Liver (tissue), 3 donors: ENCODE measurements at regions not wholly inside any gene's neighbourhood (a gene's known extent, or its start where the extent isn't known, plus 50 kb on each side); places are given as distances from the start of the nearest gene placed in this dataset.

Experiments used
- TAF1 ChIP-seq: conservative IDR thresholded peaks from 2 replicates; pipeline ENCODE4 v1.6.1; 2016; ENCODE audit warnings: antibody characterized with exemption, mild to moderate bottlenecking
- YY1 ChIP-seq: IDR thresholded peaks from 2 replicates; pipeline ENCODE4 v1.6.1; 2016; ENCODE audit warnings: antibody characterized with exemption, mild to moderate bottlenecking
- TF ChIP-seq, protein P1 (sequence below): fragments of 150-350 bp; IDR thresholded peaks from 2 replicates; pipeline ENCODE4 v1.5.1; 2017; ENCODE audit warnings: improper control_type of control experiment, low read depth, low read length; ENCODE audit not compliant: missing input control
- TF ChIP-seq, protein P2 (sequence below): IDR thresholded peaks from 2 replicates; pipeline ENCODE4 v1.6.1; 2016; ENCODE audit warnings: antibody characterized with exemption, mild to moderate bottlenecking
- donor health status: healthy.
- donor health status: healthy.

DNA sequence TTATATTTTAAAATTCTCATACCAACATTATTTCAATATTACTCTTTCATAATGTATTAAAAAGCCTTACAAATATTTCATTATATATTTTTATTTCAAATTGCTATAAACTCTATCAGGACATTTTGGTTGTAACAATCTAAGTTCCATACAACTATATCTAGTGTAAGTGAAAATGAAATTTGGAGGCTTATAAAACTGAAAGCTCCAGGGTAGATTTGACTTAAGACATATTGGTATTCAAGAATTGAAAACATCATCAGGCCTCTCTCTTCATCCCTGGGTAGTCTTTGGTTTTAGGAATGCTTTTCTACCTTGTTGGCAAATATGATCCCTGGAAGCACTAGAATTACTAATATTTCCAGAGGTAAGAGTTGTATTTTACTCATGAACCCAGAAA lies 342.6 kb downstream of the DTHD1 start:
- TF ChIP-seq, protein P1, sequence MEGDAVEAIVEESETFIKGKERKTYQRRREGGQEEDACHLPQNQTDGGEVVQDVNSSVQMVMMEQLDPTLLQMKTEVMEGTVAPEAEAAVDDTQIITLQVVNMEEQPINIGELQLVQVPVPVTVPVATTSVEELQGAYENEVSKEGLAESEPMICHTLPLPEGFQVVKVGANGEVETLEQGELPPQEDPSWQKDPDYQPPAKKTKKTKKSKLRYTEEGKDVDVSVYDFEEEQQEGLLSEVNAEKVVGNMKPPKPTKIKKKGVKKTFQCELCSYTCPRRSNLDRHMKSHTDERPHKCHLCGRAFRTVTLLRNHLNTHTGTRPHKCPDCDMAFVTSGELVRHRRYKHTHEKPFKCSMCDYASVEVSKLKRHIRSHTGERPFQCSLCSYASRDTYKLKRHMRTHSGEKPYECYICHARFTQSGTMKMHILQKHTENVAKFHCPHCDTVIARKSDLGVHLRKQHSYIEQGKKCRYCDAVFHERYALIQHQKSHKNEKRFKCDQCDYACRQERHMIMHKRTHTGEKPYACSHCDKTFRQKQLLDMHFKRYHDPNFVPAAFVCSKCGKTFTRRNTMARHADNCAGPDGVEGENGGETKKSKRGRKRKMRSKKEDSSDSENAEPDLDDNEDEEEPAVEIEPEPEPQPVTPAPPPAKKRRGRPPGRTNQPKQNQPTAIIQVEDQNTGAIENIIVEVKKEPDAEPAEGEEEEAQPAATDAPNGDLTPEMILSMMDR = no peak
- TF ChIP-seq YY1 (no peak), TAF1 (no peak)
- TF ChIP-seq, protein P2, sequence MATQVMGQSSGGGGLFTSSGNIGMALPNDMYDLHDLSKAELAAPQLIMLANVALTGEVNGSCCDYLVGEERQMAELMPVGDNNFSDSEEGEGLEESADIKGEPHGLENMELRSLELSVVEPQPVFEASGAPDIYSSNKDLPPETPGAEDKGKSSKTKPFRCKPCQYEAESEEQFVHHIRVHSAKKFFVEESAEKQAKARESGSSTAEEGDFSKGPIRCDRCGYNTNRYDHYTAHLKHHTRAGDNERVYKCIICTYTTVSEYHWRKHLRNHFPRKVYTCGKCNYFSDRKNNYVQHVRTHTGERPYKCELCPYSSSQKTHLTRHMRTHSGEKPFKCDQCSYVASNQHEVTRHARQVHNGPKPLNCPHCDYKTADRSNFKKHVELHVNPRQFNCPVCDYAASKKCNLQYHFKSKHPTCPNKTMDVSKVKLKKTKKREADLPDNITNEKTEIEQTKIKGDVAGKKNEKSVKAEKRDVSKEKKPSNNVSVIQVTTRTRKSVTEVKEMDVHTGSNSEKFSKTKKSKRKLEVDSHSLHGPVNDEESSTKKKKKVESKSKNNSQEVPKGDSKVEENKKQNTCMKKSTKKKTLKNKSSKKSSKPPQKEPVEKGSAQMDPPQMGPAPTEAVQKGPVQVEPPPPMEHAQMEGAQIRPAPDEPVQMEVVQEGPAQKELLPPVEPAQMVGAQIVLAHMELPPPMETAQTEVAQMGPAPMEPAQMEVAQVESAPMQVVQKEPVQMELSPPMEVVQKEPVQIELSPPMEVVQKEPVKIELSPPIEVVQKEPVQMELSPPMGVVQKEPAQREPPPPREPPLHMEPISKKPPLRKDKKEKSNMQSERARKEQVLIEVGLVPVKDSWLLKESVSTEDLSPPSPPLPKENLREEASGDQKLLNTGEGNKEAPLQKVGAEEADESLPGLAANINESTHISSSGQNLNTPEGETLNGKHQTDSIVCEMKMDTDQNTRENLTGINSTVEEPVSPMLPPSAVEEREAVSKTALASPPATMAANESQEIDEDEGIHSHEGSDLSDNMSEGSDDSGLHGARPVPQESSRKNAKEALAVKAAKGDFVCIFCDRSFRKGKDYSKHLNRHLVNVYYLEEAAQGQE = no peak
